ENCODE measurements at regions not wholly inside any gene's neighbourhood (a gene's known extent, or its start where the extent isn't known, plus 50 kb on each side); places are given as distances from the start of the nearest gene placed in this dataset.

GRCh38 chr1:4341421-4341820 is 313.0 kb upstream of the AJAP1 start:
- DNase-seq = no peak

- DNase-seq = no peak
Observed at GRCh38 chr1:4344065-4344732, 310.2 kb upstream of the AJAP1 start.

GRCh38 chr1:4345094-4345493 is 309.3 kb upstream of the AJAP1 start:
- DNase-seq = no peak

GRCh38 chr1:4346131-4346530 is 308.3 kb upstream of the AJAP1 start:
- peak; percentile 19 for DNase-seq

- no peak for DNase-seq
Observed at GRCh38 chr1:4351453-4351852, 303.0 kb upstream of the AJAP1 start.

GRCh38 chr1:4353090-4353856 is 301.1 kb upstream of the AJAP1 start:
- no peak for DNase-seq

- no peak for DNase-seq
Observed at GRCh38 chr1:4355839-4356238, 298.6 kb upstream of the AJAP1 start.

GRCh38 chr1:4362314-4363044 is 291.9 kb upstream of the AJAP1 start:
- no peak for DNase-seq

- DNase-seq = no peak
Observed at GRCh38 chr1:4366091-4366490, 288.3 kb upstream of the AJAP1 start.

GRCh38 chr1:4367230-4367777 is 287.1 kb upstream of the AJAP1 start:
- no peak for DNase-seq

GRCh38 chr1:4369335-4369734 is 285.1 kb upstream of the AJAP1 start:
- no peak for DNase-seq

- DNase-seq = no peak
Observed at GRCh38 chr1:4371849-4372248, 282.6 kb upstream of the AJAP1 start.

- DNase-seq = peak; percentile 78
Observed at GRCh38 chr1:4375812-4376211, 278.6 kb upstream of the AJAP1 start.

- DNase-seq = no peak
Observed at GRCh38 chr1:4379451-4380175, 274.8 kb upstream of the AJAP1 start.

GRCh38 chr1:4380564-4381168 is 273.7 kb upstream of the AJAP1 start:
- peak; percentile 91 for DNase-seq

GRCh38 chr1:4393191-4393590 is 261.2 kb upstream of the AJAP1 start:
- no peak for DNase-seq

GRCh38 chr1:4394366-4394765 is 260.0 kb upstream of the AJAP1 start:
- DNase-seq = no peak

- peak; percentile 42 for DNase-seq
Observed at GRCh38 chr1:4395158-4395557, 259.3 kb upstream of the AJAP1 start.

GRCh38 chr1:4395676-4396075 is 258.7 kb upstream of the AJAP1 start:
- peak; percentile 61 for DNase-seq

GRCh38 chr1:4396551-4396950 is 257.9 kb upstream of the AJAP1 start:
- DNase-seq = no peak

- DNase-seq = peak; percentile 34
Observed at GRCh38 chr1:4397196-4397595, 257.2 kb upstream of the AJAP1 start.

- DNase-seq = no peak
Observed at GRCh38 chr1:4402032-4402431, 252.4 kb upstream of the AJAP1 start.
